ENCODE measurements at regions not wholly inside any gene's neighbourhood (a gene's known extent, or its start where the extent isn't known, plus 50 kb on each side); places are given as distances from the start of the nearest gene placed in this dataset.

- CTCF ChIA-PET = no interaction called here
- no peak for ATAC-seq
- Histone ChIP-seq H3K36me3 (ENCODE audit: control insufficient read depth in 2 of 2, insufficient read depth in 2 of 2, low read length in 1 of 2) (no peaks in the 10 kb centered on the region), H3K4me1 (ENCODE audit: control insufficient read depth, insufficient read depth, low read length) (no peaks in the 10 kb centered on the region), H2AFZ (ENCODE audit: control insufficient read depth, low read depth, low read length) (no peak overlapping the region), H3K9me3 (replicated peaks; ENCODE audit: control insufficient read depth, insufficient read depth, low read length) (no peaks in the 10 kb centered on the region), H3K27ac (ENCODE audit: control insufficient read depth, insufficient read depth) (no peak overlapping the region), H3K79me2 (ENCODE audit: control insufficient read depth, insufficient read depth, low read length) (no peaks in the 10 kb centered on the region), H3K27me3 (replicated peaks in 1 of 2; ENCODE audit: control insufficient read depth in 2 of 2, insufficient read depth in 2 of 2, low read length in 1 of 2) (no peaks in the 10 kb centered on the region), H3K4me3 (no peak overlapping the region), H3K4me2 (ENCODE audit: control insufficient read depth, insufficient read depth) (no peak overlapping the region), H4K20me1 (ENCODE audit: control insufficient read depth, insufficient read depth) (no peaks in the 10 kb centered on the region), H3K9ac (ENCODE audit: control insufficient read depth, insufficient read depth, low read length) (no peak overlapping the region)
- in situ Hi-C loops (cut with MboI) = no loop called here
- POLR2A ChIA-PET = no interaction called here
- RAD21 ChIA-PET (ENCODE audit: unreplicated experiment) = no interaction called here
- intact Hi-C loops (cut with micrococcal nuclease; ENCODE audit: unreplicated experiment) = no loop called here
- TF ChIP-seq SUPT20H (IDR thresholded peaks at IDR 0.05; ENCODE audit: borderline replicate concordance, control insufficient read depth, low read depth, low read length) (no peak), CHD1 (IDR thresholded peaks at IDR 0.05; ENCODE audit: low read depth, low read length) (no peak), BRCA1 (IDR thresholded peaks at IDR 0.05; ENCODE audit: low read depth, low read length) (no peak), BACH1 (IDR thresholded peaks at IDR 0.05; ENCODE audit: borderline replicate concordance) (no peak), NFIC (IDR thresholded peaks at IDR 0.05; ENCODE audit: low read depth, low read length) (no peak)
- SMC1A ChIA-PET (ENCODE audit: uncharacterized antibody, unreplicated experiment) = interaction anchor here (1.1 kb wide), 1 partner anchor 9 kb away, joined by 4 read pairs; no protein-coding TSS in a partner anchor
- no peak for DNase-seq (ENCODE audit: low read depth, low spot score)
- BruUV-seq (replicated peaks) = no TSS peak
- 3% methylated on average over 4 of the region's 4 CpGs for WGBS (ENCODE audit: insufficient coverage, insufficient replicate concordance, low lambda C conversion rate, missing lambda C conversion rate)
- FAIRE-seq = no peak
Observed at GRCh38 chr18:40911582-40912254, 1043.3 kb upstream of the PIK3C3 start.

DNA sequence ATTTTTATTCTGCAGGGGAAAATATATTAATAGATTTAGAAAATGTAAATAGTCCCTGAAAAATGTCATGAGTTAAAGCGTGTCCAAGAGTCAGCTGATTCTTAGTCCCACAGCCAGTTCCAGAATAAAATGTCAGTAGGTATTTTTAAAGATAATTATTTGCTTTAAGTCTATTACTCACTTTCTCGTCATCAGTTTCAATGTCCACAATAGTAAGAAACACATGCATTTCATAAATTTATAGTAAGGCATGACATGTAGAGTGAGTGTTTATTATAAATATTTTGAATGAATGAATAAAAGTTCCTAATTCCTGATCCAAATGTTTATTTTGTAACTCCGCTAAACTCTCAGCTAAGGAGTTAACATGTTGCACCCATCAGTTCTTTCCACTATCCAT, 1044.0 kb upstream of the PIK3C3 start:
- ATAC-seq (no peak), DNase-seq (ENCODE audit: low read depth, low spot score) (no peak), FAIRE-seq (no peak)
- no peaks in the 10 kb centered on the region for H3K36me3 ChIP-seq (ENCODE audit: control insufficient read depth in 2 of 2, insufficient read depth in 2 of 2, low read length in 1 of 2)
- in situ Hi-C loops (cut with MboI) (no loop called here), intact Hi-C loops (cut with micrococcal nuclease; ENCODE audit: unreplicated experiment) (no loop called here)
- no peak overlapping the region for H3K27ac ChIP-seq (ENCODE audit: control insufficient read depth, insufficient read depth)
- no peaks in the 10 kb centered on the region for H3K4me1 ChIP-seq (ENCODE audit: control insufficient read depth, insufficient read depth, low read length)
- H3K9me3 ChIP-seq (replicated peaks; ENCODE audit: control insufficient read depth, insufficient read depth, low read length) = no peaks in the 10 kb centered on the region
- POLR2A ChIA-PET = no interaction called here
- H3K9ac ChIP-seq (ENCODE audit: control insufficient read depth, insufficient read depth, low read length) = no peak overlapping the region
- BruUV-seq (replicated peaks) = no TSS peak
- WGBS (ENCODE audit: insufficient coverage, insufficient replicate concordance, low lambda C conversion rate, missing lambda C conversion rate) = 41% methylated on average over 3 of the region's 3 CpGs
- H3K4me3 ChIP-seq = no peak overlapping the region
- no peaks in the 10 kb centered on the region for H3K79me2 ChIP-seq (ENCODE audit: control insufficient read depth, insufficient read depth, low read length)
- SMC1A ChIA-PET (ENCODE audit: uncharacterized antibody, unreplicated experiment) = interaction anchor here (1.1 kb wide), 1 partner anchor 9 kb away, joined by 4 read pairs; no protein-coding TSS in a partner anchor
- H3K4me2 ChIP-seq (ENCODE audit: control insufficient read depth, insufficient read depth) = no peak overlapping the region
- no peaks in the 10 kb centered on the region for H4K20me1 ChIP-seq (ENCODE audit: control insufficient read depth, insufficient read depth)
- no peaks in the 10 kb centered on the region for H3K27me3 ChIP-seq (replicated peaks in 1 of 2; ENCODE audit: control insufficient read depth in 2 of 2, insufficient read depth in 2 of 2, low read length in 1 of 2)
- H2AFZ ChIP-seq (ENCODE audit: control insufficient read depth, low read depth, low read length) = no peak overlapping the region
- RAD21 ChIA-PET (ENCODE audit: unreplicated experiment) = no interaction called here
- CTCF ChIA-PET = no interaction called here
- TF ChIP-seq RELA (IDR thresholded peaks at IDR 0.05; ENCODE audit: borderline replicate concordance, partially characterized antibody) (no peak), E2F8 (IDR thresholded peaks at IDR 0.05; ENCODE audit: low read depth, partially characterized antibody) (no peak), RFX5 (IDR thresholded peaks at IDR 0.05; ENCODE audit: low read depth, low read length) (no peak), NFYB (IDR thresholded peaks at IDR 0.05; ENCODE audit: insufficient read depth, low read depth, low read length) (no peak), TBL1XR1 (IDR thresholded peaks at IDR 0.05; ENCODE audit: low read depth, low read length) (no peak), ASH2L (IDR thresholded peaks at IDR 0.05; ENCODE audit: borderline replicate concordance, low read depth) (no peak)
- TF ChIP-seq, protein P1, sequence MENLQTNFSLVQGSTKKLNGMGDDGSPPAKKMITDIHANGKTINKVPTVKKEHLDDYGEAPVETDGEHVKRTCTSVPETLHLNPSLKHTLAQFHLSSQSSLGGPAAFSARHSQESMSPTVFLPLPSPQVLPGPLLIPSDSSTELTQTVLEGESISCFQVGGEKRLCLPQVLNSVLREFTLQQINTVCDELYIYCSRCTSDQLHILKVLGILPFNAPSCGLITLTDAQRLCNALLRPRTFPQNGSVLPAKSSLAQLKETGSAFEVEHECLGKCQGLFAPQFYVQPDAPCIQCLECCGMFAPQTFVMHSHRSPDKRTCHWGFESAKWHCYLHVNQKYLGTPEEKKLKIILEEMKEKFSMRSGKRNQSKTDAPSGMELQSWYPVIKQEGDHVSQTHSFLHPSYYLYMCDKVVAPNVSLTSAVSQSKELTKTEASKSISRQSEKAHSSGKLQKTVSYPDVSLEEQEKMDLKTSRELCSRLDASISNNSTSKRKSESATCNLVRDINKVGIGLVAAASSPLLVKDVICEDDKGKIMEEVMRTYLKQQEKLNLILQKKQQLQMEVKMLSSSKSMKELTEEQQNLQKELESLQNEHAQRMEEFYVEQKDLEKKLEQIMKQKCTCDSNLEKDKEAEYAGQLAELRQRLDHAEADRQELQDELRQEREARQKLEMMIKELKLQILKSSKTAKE (IDR thresholded peaks at IDR 0.05; ENCODE audit: low read depth, poor library complexity, severe bottlenecking) = no peak

Measured in GM12878 (cell line).